ENCODE measurements at regions not wholly inside any gene's neighbourhood (a gene's known extent, or its start where the extent isn't known, plus 50 kb on each side); places are given as distances from the start of the nearest gene placed in this dataset.
"Not testable (repeated sequence)": the region's sequence is repeated elsewhere in the genome, so short reads cannot be mapped to it uniquely, and the experiment has no call there.

GRCh38 chr13:44685641-44686040, 109.5 kb upstream of the TSC22D1 start:
- no peaks in the 10 kb centered on the region for H3K4me1 ChIP-seq (ENCODE audit: control insufficient read depth in 2 of 3, insufficient read depth in 2 of 3, low read depth in 1 of 3, low read length in 3 of 3)
- H3K9me3 ChIP-seq (ENCODE audit: control insufficient read depth in 2 of 3, insufficient read depth in 1 of 3, low read length in 3 of 3): no peaks in the 10 kb centered on the region
- intact Hi-C loops (cut with DNase I): no loop called here
- DNase-seq (no peak), FAIRE-seq (no peak)
- H3K9ac ChIP-seq (ENCODE audit: low read length in 3 of 3): no peak overlapping the region
- no peak for TF ChIP-seq CTCF (IDR thresholded peaks at IDR 0.05; ENCODE audit: borderline replicate concordance, extremely low read depth, insufficient read depth)
- no peaks in the 10 kb centered on the region for H3K36me3 ChIP-seq (ENCODE audit: control insufficient read depth in 2 of 3, insufficient read depth in 3 of 3, low read length in 3 of 3)
- H3K27ac ChIP-seq (ENCODE audit: low read depth in 2 of 2, low read length in 2 of 2): no peak overlapping the region
- no peak overlapping the region for H3K4me3 ChIP-seq (ENCODE audit: low read length in 3 of 3)
- H3K27me3 ChIP-seq (ENCODE audit: control insufficient read depth, insufficient read depth, low read length): no peaks in the 10 kb centered on the region

DNA sequence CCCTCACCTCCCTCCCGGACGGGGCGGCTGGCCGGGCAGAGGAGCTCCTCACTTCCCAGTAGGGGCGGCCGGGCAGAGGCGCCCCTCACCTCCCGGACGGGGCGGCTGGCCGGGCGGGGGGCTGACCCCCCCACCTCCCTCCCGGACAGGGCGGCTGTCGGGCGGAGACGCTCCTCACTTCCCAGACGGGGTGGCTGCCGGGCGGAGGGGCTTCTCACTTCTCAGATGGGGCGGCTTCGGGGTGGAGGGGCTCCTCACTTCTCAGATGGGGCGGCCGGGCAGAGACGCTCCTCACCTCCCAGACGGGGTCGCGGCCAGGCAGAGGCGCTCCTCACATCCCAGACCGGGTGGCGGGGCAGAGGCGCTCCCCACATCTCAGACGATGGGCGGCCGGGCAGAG, 106.3 kb upstream of the TSC22D1 start:
- FAIRE-seq; intact Hi-C loops (cut with DNase I); H3K9ac ChIP-seq (ENCODE audit: low read length in 3 of 3); H3K27me3 ChIP-seq (ENCODE audit: control insufficient read depth, insufficient read depth, low read length); DNase-seq; H3K4me1 ChIP-seq (ENCODE audit: control insufficient read depth in 2 of 3, insufficient read depth in 2 of 3, low read depth in 1 of 3, low read length in 3 of 3); H3K27ac ChIP-seq (ENCODE audit: low read depth in 2 of 2, low read length in 2 of 2); H3K9me3 ChIP-seq (ENCODE audit: control insufficient read depth in 2 of 3, insufficient read depth in 1 of 3, low read length in 3 of 3); H3K4me3 ChIP-seq (ENCODE audit: low read length in 3 of 3); H3K36me3 ChIP-seq (ENCODE audit: control insufficient read depth in 2 of 3, insufficient read depth in 3 of 3, low read length in 3 of 3): not testable (repeated sequence)

DNA sequence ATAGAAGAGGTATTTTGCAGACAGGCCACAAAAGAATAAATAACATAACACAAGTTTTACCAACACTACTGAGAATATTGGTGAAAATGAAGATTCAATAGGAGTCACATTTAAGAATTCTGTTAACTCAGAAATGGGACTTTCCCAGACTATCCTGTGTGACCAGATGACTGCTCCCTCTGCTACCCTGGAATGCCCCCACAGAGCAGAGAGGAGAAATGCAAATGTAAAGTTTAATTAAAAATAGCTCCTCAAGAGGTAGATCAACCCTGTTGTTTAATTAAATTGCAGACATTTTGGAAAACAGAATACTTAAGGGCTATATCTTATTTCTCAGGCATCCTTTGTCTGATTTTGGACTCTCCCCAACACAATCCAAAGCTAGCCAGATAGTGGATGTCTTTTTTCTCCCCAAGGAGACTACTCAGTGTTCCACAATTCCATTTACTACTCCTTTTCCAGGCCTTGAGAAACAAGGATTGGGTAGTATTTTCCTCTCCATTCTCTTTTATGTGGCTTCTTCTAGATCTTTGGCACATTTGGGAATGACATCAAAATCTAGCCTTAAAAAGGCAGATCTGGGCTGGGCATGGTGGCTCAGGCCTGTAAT, 104.7 kb upstream of the TSC22D1 start:
- intact Hi-C loops (cut with DNase I): no loop called here
- TF ChIP-seq CTCF (IDR thresholded peaks at IDR 0.05; ENCODE audit: borderline replicate concordance, extremely low read depth, insufficient read depth): no peak

DNA sequence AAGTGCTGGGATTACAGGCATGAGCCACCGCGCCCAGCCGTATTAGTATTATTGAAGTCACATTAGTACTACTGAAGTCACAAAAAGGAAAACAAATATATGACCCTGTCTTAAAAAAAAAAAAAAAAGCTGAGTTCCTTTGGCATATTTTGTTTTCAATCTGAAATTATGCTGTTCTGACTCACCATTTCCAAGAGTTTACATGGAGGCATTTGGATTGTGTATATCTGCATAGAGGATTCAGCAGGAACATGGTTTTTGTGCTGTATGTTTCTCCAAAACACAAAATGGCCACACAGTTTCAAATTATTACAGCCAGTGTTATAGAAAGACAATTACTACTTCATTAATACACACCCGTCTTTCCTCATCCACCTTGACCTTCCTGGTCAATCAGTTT, 103.5 kb upstream of the TSC22D1 start:
- Histone ChIP-seq H3K4me3 (ENCODE audit: low read length in 3 of 3) (no peak overlapping the region), H3K9me3 (ENCODE audit: control insufficient read depth in 2 of 3, insufficient read depth in 1 of 3, low read length in 3 of 3) (no peaks in the 10 kb centered on the region), H3K36me3 (ENCODE audit: control insufficient read depth in 2 of 3, insufficient read depth in 3 of 3, low read length in 3 of 3) (no peaks in the 10 kb centered on the region), H3K27me3 (ENCODE audit: control insufficient read depth, insufficient read depth, low read length) (no peaks in the 10 kb centered on the region), H3K9ac (ENCODE audit: low read length in 3 of 3) (no peak overlapping the region), H3K4me1 (ENCODE audit: control insufficient read depth in 2 of 3, insufficient read depth in 2 of 3, low read depth in 1 of 3, low read length in 3 of 3) (no peaks in the 10 kb centered on the region), H3K27ac (ENCODE audit: low read depth in 2 of 2, low read length in 2 of 2) (no peak overlapping the region)
- DNase-seq (no peak), FAIRE-seq (no peak)
- intact Hi-C loops (cut with DNase I): no loop called here
- TF ChIP-seq CTCF (IDR thresholded peaks at IDR 0.05; ENCODE audit: borderline replicate concordance, extremely low read depth, insufficient read depth): no peak

More for the DNA sequence above, 104.7 kb upstream of the TSC22D1 start:
- Histone ChIP-seq H3K4me1 (ENCODE audit: control insufficient read depth in 2 of 3, insufficient read depth in 2 of 3, low read depth in 1 of 3, low read length in 3 of 3) (no peaks in the 10 kb centered on the region), H3K9ac (ENCODE audit: low read length in 3 of 3) (no peak overlapping the region), H3K27me3 (ENCODE audit: control insufficient read depth, insufficient read depth, low read length) (no peaks in the 10 kb centered on the region), H3K4me3 (ENCODE audit: low read length in 3 of 3) (no peak overlapping the region), H3K27ac (ENCODE audit: low read depth in 2 of 2, low read length in 2 of 2) (no peak overlapping the region), H3K36me3 (ENCODE audit: control insufficient read depth in 2 of 3, insufficient read depth in 3 of 3, low read length in 3 of 3) (no peaks in the 10 kb centered on the region), H3K9me3 (ENCODE audit: control insufficient read depth in 2 of 3, insufficient read depth in 1 of 3, low read length in 3 of 3) (no peaks in the 10 kb centered on the region)
- FAIRE-seq (no peak), DNase-seq (no peak)

Measured in kidney (tissue), 13 donors.